GM21381 (cell line): ENCODE measurements at regions not wholly inside any gene's neighbourhood (a gene's known extent, or its start where the extent isn't known, plus 50 kb on each side); places are given as distances from the start of the nearest gene placed in this dataset.

Experiments used
- ATAC-seq: cut with Tn5 transposase; IDR thresholded peaks from one replicate; pipeline ENCODE4 v1.9.1; 2021; ENCODE audit warnings: mild to moderate bottlenecking, moderate library complexity; ENCODE audit not compliant: unreplicated experiment

DNA sequence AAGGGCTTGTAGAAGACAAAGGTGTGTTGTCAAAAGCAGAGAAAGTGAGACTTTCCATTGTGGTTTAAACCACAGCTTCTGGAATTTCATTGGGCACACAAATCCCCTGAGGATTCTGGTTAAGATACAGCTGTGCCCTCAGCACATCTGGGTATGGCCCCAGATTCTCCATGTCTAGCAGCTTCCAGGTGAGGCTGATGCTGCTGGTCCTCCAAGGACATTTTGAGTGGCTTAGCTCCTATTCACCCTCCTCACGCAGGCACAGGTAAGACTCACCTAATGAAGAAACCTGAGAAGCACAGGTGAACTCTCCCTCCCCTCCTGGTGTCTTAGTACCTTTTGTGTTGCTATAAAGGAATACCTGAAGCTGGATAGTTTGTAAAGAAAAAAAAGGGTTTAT lies 88.9 kb upstream of the IGLL5 start:
- no peak for ATAC-seq

DNA sequence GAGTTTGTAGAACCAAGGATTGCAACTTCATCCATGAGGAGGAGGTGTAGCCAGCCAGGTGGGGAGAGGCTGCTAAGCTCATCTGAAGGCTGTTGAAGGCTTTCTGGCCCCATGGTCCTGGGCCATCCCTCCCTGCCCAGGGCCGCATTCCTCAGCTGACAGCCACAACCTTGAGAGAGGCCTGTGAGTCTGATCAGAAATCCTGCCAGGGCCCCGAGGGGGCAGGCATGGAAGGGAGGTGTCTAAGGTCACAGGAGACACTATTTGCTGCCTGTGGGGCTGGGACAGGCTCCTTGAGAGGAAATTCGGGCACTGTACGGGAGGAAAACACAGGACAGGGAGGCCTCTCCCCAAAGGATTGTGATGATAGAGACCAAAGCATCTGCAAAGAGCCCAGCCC lies 88.1 kb upstream of the IGLL5 start:
- ATAC-seq: no peak

GRCh38 chr22:22800716-22801115 lies 86.9 kb upstream of the IGLL5 start:
- no peak for ATAC-seq

DNA sequence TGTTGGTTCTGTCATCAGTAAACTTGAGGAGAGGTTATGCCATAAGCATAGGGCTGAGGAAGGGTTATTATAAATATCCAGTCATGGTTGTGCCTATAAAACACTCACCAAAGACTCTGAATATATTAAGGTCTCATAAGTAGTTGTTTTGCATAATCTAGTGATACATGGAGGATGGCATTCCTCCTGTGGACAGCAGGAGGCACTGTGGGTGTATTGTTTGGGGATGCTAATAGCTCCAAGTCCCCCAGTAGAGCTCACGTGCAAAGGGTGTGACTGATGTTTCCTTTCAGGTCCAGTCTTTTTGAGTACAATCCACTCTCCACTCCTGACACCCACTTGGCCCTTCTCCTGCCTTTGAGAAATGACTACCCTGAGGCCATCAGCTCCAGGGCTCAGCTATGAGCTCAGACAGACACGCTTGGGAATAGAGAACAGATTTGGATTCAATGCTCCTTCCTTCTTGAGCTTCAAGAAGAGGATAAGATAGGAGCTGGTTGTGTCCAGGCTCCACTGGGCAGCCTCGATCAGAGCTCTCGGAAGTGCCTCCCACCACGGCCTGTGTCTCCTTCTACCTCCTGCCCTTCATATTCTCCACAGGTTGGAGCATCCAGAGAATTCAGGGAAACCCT lies 85.2 kb upstream of the IGLL5 start:
- ATAC-seq: no peak

DNA sequence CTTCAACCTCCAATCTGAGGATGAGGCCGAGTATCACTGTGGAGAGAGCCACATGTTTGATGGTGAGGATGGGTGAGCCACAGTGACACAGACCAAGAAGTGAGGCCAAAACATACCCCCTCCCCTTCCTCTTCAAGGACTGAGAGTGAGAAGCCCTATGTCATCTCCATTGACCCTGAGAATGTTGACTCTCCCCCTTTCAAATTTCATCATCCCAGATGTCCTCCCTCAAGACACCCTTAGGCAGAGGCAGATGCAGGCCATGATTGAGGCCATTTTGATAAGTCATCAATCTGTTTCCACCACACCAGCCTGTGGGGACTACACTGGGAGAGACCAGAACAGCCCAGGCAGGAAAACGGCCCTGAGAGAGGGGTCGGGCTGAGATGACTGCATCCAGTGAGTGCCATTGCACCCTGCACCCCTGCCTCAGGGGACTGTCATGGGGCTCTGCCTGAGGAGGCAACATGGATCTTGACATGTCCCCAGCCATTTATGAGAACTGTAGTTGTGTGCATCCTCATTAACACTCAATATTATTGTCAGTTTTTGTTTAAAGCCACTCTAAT lies 84.2 kb upstream of the IGLL5 start:
- ATAC-seq: no peak

GRCh38 chr22:22810018-22810427 lies 77.6 kb upstream of the IGLL5 start:
- no peak for ATAC-seq

GRCh38 chr22:22810471-22810870 lies 77.1 kb upstream of the IGLL5 start:
- no peak for ATAC-seq

GRCh38 chr22:22811016-22812009 lies 76.3 kb upstream of the IGLL5 start:
- ATAC-seq: no peak

DNA sequence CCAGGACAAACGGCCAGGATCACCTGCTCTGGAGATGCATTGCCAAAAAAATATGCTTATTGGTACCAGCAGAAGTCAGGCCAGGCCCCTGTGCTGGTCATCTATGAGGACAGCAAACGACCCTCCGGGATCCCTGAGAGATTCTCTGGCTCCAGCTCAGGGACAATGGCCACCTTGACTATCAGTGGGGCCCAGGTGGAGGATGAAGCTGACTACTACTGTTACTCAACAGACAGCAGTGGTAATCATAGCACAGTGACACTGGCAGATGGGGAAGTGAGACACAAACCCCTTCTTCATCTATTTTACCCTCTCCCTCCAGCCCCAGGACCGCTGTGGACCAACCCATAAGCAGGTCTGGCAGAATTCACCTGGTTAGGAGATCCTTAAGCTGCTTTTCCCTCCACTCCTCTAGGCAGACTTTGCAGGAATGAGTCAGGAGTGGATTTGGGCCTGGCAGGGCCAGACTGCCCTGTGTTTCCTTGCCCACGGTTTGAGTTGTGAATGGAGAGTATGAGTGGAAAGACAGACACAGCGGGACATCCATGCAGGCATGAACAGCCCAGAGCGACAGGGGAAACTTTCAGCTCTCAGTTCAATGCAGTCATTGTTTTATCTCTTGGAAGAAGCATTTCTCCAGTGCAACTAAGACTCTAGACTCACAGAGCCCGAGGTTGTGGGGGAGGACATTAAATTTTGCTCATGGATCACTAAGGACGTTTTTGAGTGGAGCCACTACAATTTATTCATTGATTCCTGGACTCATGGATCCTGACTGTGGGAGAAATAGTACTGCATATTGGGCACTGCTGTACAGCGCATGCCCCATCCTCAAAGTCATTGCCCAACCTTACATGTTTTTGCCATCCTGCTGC lies 75.3 kb upstream of the IGLL5 start:
- no peak for ATAC-seq

DNA sequence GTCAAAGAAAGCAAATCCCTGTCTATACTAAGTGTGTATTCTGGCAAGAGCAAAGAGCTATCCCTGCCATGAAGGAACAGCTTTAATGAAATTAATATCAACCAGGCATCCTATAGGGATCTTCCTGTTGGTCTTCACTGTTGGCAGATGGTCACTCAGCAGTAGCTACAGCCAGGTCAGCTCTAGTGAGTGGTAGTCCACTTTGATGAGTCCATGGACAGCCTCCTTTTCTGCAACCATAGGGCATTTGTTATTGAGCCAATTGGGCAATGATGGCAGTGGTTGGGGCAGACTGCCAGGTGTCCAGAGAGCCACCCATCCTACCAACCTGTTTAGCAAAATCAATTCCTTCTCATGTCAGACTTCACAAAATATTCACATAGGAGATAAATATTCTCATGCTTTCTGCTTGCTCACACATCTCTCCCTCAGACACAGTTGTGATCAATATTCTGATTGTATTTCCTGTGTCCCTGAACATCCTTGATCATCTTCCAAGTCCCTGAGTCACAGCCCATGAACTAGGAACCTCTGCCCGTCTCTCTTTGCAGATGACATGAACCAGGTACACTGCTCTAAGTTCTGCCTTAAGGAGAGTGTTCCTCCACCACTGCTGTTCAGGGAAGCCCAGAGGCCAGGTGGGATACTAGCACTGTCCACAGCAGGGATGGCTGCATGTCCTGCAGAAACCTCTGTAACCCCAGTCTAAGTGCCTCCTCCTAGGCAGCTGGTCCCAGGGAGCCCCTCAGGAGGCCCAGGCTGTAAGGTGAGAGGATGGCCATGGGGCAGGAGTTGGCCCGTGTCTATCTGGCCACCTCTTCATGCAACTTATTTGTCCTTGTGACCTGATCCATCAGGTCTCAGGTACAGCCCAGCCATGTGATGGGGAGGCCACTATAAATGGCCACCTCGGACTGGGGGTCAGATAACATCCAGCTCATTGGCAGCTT lies 74.2 kb upstream of the IGLL5 start:
- ATAC-seq: no peak

- no peak for ATAC-seq
Observed at GRCh38 chr22:22814666-22815396, 72.8 kb upstream of the IGLL5 start.

DNA sequence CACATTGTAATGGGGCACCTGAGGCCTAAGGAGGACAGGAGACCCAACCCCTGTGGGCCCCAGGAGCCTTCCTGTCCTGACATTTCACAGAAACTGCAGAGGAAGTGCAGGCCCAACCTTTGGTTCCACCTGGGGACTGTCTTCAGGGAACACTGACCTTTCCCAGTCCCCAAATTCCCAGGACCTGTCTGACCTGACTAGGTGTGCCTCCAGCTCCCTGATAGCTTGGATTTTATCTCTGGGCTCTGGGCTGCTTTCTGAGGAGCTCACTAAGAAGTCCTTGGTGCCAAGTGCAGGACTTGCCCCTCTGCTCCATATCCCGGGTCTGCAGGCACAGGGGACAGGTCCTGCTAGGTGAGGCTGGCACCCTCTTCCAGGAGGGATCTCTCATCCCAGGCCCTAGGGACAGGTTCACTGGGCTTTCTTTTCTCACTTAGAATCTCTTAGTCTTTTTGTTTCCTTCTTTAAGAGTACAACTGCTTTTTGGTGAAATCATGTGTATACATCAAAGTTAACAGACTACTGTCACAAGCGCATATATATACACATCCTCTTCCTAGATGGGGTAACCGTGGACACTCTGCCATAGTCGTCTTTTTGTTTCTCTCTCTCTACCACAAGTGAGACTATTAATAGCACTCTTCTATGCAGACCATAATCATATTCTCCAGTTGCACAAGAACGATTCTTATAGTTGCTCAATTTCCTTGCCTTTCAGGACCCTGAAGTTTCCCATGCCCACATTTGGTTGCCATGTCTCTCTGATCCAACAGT lies 72.0 kb upstream of the IGLL5 start:
- ATAC-seq: no peak

DNA sequence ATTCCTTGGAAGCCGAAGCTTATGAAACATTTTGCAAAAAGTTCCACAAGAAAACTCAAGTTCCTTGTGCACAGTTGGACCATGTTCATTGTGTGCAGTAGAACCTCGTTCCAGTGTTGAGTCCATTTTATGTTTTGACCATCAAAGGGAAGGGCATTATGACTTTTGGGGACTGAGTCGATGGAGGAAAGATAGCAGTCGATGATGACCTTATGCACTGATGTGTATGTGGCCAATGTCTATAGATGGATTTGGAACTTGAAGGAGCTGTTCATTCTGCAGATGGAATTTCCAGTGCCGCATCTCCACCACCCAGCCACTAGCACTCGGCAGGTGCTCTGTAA lies 71.5 kb upstream of the IGLL5 start:
- ATAC-seq: no peak

- ATAC-seq: no peak
Observed at GRCh38 chr22:22816766-22817410, 70.7 kb upstream of the IGLL5 start.

GRCh38 chr22:22817468-22818201 lies 70.0 kb upstream of the IGLL5 start:
- no peak for ATAC-seq

GRCh38 chr22:22818202-22818538 lies 69.4 kb upstream of the IGLL5 start:
- no peak for ATAC-seq
